Activated effector memory CD4-positive, alpha-beta T cell treated with Interleukin-2 at 50 U/mL for 16 hours (primary cell): ENCODE measurements at regions not wholly inside any gene's neighbourhood (a gene's known extent, or its start where the extent isn't known, plus 50 kb on each side); places are given as distances from the start of the nearest gene placed in this dataset.
"Not testable (repeated sequence)": the region's sequence is repeated elsewhere in the genome, so short reads cannot be mapped to it uniquely, and the experiment has no call there.

Experiments
- DNase-seq: peaks from one replicate; pipeline ENCODE4 v3.0.0-alpha.2; 2020

DNA sequence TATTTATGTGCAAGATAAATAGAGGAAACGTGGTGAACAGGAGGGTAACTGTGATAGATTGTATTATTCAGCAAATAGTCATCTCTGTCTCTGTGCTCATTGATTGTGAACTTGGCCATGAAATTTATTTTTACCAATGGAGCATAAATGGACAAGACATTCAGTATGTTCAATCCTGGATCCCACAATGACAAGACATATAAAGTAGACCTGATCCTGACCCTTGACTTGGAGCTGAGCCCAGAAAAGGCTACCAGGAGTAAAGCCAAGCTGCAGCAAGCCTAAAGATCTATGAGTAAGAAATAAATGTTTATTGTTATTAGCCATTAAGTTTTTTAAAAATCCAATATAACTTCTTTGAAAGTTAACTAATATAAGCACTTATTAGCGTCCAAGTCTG is 531.2 kb downstream of the PIK3C3 start:
- DNase-seq, result no peak

GRCh38 chr18:42508683-42509296 is 553.8 kb downstream of the PIK3C3 start:
- DNase-seq, result no peak

DNA sequence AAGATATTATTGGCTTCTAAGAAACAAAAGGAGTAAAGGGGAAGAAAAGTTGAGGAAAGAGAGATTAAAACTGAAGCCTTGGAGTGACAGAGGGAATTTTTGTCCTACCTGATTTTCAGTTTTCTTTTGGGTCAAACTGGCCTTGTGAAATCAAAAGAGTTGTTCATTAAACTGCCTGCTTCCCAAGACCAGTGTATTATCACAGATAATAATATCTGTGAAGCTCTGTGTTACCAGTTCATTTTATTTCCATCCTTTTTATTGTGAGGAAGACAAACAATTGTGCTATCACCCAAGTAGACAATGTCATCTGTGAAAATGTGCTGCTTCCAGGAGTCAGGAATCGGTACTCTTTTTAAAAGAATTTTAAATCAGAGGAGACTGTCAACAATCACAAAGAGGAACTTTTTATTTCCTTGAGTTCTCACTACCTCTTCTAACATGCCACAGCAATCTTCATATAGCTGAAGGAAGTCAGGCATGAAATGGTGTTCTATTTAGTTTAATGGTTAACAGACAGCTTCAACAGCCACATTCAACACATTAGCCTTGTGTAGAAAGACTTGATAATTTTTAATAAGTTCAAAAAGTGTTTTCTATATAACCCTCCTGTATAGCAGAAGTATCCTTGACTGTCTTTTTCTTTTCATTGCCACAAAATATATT is 554.8 kb downstream of the PIK3C3 start:
- DNase-seq, result no peak

GRCh38 chr18:42510540-42510939 is 555.5 kb downstream of the PIK3C3 start:
- DNase-seq, result no peak

DNA sequence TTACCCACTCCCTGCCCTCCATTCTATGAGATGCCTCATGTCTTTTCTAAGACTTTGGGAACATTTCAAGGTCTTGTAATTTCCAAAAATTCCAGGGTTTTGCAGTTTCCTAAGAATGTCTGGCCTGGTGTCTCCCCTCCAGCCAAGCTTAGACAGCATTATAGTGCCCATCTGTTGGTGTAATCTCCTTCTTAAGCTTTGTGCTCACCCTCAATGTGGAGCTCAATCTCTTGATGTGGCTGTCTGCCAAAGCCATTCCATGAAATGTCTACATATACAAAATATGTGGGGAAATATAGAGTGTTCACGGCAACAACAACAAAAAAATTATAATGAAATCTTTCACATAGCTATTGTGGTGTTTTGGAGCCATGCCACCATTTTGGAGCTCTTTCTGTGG is 558.4 kb downstream of the PIK3C3 start:
- DNase-seq, result no peak

GRCh38 chr18:42514512-42514911 is 559.5 kb downstream of the PIK3C3 start:
- no peak for DNase-seq

- no peak for DNase-seq
Observed at GRCh38 chr18:42517896-42518295, 562.9 kb downstream of the PIK3C3 start.

GRCh38 chr18:42518331-42518730 is 563.3 kb downstream of the PIK3C3 start:
- not testable (repeated sequence) for DNase-seq

DNA sequence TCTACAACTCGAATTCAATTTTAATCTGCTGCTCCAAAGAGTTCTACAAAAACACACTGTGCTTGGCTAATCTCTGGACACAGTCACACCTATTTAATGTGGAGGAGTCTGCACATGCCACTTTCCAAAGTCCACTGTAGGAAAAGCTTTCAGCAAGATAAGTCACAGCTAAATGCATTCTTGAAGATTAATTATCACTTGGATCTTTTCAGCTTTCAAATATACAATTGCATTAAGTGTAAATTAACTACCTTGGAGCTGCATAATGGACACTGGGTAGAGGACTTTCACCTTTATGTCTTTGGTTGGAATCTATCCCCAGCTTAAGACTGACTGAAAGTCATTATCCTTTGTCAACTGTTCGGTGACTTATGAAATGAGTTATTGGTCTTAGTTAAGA is 565.1 kb downstream of the PIK3C3 start:
- no peak for DNase-seq

- no peak for DNase-seq
Observed at GRCh38 chr18:42525905-42526304, 570.9 kb downstream of the PIK3C3 start.

DNA sequence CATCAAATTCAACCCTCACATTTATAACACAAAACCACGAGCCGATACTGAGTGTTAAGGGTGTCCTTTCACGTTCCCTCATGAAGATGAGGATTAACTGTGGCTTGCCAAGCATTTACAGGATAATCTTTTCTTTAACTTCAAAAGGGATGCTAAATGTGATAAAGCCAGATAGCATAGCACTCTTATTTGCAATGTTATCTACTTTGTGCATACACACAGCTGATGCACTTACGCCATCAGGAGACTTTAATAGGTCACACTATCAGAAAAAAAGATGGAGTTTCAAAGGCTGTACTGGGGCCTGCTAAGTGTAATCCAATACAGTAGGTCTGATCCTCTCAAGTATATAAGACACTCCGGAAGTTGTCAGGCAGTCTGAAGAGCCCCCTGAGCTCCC is 572.7 kb downstream of the PIK3C3 start:
- no peak for DNase-seq

GRCh38 chr18:42530276-42530675 is 575.2 kb downstream of the PIK3C3 start:
- DNase-seq, result no peak

GRCh38 chr18:42532119-42532518 is 577.1 kb downstream of the PIK3C3 start:
- no peak for DNase-seq

- no peak for DNase-seq
Observed at GRCh38 chr18:42533009-42533575, 578.1 kb downstream of the PIK3C3 start.

- no peak for DNase-seq
Observed at GRCh38 chr18:42533616-42534015, 578.6 kb downstream of the PIK3C3 start.

- no peak for DNase-seq
Observed at GRCh38 chr18:42534313-42534712, 579.3 kb downstream of the PIK3C3 start.

DNA sequence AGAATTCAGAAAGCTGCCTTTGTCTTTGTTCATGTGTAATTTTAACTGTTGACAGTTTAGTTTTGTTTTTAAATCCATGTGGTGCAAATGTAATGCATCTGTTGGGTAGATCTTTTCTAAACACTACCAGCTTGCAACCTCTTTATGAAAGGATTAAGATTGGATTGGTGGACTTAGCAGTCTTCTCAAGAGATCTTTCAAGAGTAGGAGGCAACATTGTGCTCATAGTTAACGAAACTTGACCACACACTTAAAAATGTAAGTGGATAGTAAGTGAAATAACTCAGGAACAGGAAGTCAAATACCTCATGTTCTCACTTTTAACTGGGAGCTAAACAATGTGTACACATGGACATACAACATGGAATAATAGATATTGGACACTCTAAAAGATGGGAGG is 579.0 kb downstream of the RIT2 start:
- no peak for DNase-seq

DNA sequence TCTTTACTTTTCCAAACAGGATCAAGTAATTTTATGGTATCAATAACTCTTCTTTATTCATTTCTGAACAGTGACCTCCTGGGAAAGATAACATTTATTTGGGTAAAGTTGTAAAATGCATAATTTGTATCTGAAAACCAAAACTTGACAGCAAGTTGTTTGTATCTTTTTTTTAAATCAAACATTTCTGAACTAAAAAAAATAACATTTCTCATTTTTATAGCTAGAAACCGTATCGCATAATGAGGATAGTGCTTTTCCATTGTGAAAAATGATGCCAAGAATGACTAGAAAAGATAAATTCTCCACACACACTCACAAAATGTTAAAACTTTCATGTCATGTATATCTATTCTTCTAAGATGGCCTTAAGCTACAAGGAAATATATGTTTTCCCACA is 578.2 kb downstream of the RIT2 start:
- DNase-seq, result no peak

DNA sequence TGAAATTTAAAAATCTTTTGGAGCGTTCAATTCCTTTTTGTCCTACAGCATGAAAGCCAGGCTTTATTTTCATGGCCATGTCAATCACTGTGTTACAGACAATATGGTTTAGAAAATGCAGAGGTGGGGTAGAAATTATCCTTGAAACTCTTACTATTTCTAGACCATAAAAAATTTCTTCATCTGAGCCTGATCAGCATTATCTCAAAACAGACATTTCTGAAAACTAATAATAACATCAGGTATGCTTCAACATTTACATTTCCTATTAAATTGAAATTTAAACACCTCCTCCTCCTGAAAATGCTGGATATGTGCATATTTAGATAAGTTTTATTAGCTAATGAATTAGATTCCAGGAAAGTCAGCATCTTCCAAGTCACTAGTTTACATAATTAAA is 570.6 kb downstream of the RIT2 start:
- DNase-seq, result no peak

DNA sequence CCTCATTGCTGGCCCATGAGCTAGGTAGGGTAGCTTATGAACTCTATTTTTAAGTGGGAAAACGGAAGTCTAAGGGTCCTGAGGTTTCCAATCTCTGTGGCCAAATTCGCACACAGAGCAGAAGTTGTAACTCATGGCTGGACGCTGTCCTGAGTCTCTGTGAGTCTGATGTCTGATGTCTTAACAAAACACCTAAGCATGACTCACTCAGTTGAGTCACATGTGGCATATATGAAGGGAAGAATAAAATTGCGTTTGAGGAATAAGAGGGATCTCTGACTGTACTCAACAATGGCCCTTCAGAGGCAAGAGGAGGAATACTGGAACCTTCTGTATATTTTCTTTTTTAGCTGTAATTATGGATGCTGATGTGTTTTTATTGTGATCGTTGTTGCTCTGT is 569.7 kb downstream of the RIT2 start:
- no peak for DNase-seq

- DNase-seq, result no peak
Observed at GRCh38 chr18:42548493-42548892, 567.0 kb downstream of the RIT2 start.

DNA sequence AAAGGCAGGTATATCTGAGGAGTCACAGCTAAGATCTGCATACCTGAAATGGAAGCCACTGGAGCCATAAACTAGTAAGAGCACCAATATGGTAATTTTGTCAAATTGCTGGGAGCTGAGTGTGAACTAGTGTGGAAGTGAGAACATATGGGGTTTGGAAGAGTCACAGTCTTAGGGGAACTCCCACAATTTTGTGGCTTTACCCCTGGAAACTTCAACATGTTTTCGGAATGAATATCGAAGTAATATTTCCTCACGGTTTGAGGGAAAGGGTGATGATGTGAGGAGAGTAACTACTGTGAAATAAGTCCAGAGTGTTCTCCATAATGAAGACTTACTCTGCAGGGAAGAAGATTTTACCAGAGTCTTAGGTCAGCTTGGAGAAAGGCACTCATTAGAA is 565.9 kb downstream of the RIT2 start:
- no peak for DNase-seq

DNA sequence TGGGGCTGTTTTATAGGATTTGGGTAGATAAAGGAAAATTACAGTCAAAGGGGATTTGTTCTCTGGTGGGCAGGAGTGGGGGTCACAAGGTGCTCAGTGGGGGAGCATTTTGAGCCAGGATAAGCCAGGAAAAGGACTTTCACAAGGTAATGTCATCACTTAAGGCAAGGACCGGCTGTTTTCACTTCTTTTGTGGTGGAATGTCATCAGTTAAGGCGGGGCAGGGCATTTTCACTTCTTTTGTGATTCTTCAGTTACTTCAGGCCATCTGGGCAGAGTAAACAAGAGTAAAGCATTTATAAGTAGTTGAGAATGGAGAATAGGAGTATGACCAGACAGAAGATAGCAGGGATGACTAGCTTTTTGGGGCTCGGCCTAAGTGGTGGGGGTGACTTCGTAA is 562.9 kb downstream of the RIT2 start:
- not testable (repeated sequence) for DNase-seq

GRCh38 chr18:42559069-42559690 is 556.3 kb downstream of the RIT2 start:
- DNase-seq, result no peak
